OCI-LY3 (cell line): ENCODE measurements at regions not wholly inside any gene's neighbourhood (a gene's known extent, or its start where the extent isn't known, plus 50 kb on each side); places are given as distances from the start of the nearest gene placed in this dataset.
"Not testable (repeated sequence)": the region's sequence is repeated elsewhere in the genome, so short reads cannot be mapped to it uniquely, and the experiment has no call there.

ENCODE experiments used
- EZH2phosphoT487 ChIP-seq: fragments of 200-600 bp; shearing (Covaris generic); IDR thresholded peaks from 2 replicates; pipeline ENCODE4 v1.6.1; 2018; ENCODE audit warnings: antibody characterized with exemption, mixed run types, low read depth
- TF ChIP-seq, protein P1 (sequence below): fragments of 200-600, 300-600 bp; sonication (generic); IDR thresholded peaks from 2 replicates; pipeline ENCODE4 v1.5.1; 2014; ENCODE audit warnings: antibody characterized with exemption, low read length, low read depth

DNA sequence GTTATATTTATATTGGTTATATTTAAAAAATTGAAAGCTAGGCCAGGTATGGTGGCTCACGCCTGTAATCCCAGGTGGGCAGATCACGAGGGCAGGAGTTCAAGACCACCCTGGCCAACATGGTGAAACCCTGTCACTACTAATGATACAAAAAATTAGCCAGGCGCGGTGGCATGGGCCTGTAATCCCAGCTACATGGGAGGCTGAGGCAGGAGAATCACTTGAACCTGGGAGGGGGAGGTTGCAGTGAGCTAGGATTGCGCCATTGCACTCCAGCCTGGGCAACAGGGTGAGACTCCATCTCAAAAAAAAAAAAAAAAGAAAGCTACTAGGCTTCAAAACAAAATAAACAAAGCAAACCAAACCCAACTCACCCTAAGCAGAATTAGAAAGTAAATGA lies 109.0 kb upstream of the SERPINE2 start:
- TF ChIP-seq, protein P1, sequence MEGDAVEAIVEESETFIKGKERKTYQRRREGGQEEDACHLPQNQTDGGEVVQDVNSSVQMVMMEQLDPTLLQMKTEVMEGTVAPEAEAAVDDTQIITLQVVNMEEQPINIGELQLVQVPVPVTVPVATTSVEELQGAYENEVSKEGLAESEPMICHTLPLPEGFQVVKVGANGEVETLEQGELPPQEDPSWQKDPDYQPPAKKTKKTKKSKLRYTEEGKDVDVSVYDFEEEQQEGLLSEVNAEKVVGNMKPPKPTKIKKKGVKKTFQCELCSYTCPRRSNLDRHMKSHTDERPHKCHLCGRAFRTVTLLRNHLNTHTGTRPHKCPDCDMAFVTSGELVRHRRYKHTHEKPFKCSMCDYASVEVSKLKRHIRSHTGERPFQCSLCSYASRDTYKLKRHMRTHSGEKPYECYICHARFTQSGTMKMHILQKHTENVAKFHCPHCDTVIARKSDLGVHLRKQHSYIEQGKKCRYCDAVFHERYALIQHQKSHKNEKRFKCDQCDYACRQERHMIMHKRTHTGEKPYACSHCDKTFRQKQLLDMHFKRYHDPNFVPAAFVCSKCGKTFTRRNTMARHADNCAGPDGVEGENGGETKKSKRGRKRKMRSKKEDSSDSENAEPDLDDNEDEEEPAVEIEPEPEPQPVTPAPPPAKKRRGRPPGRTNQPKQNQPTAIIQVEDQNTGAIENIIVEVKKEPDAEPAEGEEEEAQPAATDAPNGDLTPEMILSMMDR: not testable (repeated sequence)
- TF ChIP-seq EZH2phosphoT487: not testable (repeated sequence)
